Stimulated activated CD8-positive, alpha-beta memory T cell treated with anti-CD3 and anti-CD28 coated beads, Interleukin-4, amount 100 ng/mL, for 4 hours (primary cell): ENCODE measurements at regions not wholly inside any gene's neighbourhood (a gene's known extent, or its start where the extent isn't known, plus 50 kb on each side); places are given as distances from the start of the nearest gene placed in this dataset.
"Not testable (repeated sequence)": the region's sequence is repeated elsewhere in the genome, so short reads cannot be mapped to it uniquely, and the experiment has no call there.

Experiments used
- DNase-seq, 2 donors: peaks; one replicate each; pipeline ENCODE4 v3.0.0-alpha.2; 2020; ENCODE audit warnings: low read depth in 2 of 2, low spot score in 1 of 2

- no peak for DNase-seq
These were observed 100.4 kb upstream of the HES1 start for GRCh38 chr3:194035406-194036138.

GRCh38 chr3:194036842-194037241 is 99.1 kb upstream of the HES1 start:
- no peak for DNase-seq

DNA sequence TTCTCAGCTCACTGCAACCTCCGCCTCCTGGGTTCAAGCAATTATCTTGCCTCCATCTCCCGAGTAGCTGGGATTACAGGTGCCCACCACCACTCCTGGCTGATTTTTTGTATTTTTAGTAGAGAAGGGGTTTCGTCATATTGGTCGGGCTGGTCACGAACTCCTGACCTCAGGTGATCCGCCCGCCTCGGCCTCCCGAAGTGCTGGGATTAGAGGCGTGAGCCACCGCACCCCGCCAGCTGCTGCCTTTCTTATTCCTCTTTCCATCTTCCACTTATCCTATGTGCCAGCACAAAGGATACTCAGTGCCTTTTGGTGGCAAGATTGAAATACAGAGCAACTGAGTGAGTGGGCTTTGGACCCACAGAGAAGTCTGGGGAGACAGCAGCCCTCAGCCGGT is 97.6 kb upstream of the HES1 start:
- not testable (repeated sequence) for DNase-seq

DNA sequence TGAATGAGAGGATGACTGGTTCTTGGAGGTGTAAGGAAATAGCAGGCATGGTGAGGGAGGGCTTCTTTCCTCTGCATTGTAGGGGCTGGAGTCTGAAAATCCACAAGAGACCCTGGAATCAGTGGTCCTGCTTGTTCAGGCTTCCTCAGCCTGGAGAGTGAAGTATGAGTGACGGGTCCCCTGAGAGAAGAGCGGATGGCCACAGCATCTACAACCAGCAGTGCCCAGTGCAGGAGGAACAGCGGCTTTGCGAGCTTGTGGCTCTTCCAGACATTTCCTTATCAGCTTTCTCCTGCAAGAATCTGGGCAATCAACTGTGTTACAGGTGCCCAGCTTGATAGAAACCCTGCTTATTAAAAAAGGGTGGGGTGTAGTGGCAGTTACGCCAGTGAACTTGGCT is 97.0 kb upstream of the HES1 start:
- no peak for DNase-seq

GRCh38 chr3:194040516-194041273 is 95.3 kb upstream of the HES1 start:
- DNase-seq, result no peak

DNA sequence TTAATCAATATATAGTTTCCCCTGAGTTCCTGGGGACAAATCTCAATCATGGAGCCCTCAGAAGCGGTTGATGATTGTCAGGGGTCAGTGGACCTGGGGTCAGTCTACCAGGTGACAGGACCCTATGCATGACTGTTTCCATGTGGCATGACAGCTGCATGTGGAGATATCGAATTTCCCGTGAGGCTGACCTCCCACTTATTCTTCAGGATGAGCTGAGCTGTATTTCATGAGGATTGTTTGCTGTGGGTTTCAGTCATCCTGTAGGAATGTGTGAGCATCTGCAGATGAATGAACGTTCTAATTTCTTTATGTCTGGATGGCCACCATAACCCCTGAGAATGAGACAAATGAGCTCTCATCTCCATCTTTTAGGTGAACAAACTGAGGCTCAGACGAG is 93.0 kb upstream of the HES1 start:
- DNase-seq, result no peak

- no peak for DNase-seq
These were observed 92.4 kb upstream of the HES1 start for GRCh38 chr3:194043516-194043915.

- DNase-seq, result no peak
These were observed 90.7 kb upstream of the HES1 start for GRCh38 chr3:194045289-194045688.

DNA sequence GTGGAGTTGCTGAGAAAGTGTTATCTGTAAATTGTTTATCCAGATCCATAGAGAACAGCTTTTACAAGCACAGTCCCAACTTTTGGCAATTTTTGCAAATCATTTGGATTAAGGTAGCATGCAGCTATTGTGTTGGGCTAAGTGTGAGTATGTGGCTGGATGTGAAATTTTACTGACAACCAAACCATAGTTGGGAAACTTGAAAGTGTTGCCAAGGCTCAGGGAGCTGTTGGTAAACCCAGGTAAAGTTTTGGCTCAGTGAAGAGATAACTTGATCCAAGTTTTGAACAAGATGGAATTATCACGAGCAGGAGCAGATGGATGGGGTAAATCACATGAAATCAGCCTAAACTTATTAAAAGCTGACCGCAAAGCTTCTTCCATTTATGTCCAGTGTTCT is 90.0 kb upstream of the HES1 start:
- DNase-seq, result no peak

DNA sequence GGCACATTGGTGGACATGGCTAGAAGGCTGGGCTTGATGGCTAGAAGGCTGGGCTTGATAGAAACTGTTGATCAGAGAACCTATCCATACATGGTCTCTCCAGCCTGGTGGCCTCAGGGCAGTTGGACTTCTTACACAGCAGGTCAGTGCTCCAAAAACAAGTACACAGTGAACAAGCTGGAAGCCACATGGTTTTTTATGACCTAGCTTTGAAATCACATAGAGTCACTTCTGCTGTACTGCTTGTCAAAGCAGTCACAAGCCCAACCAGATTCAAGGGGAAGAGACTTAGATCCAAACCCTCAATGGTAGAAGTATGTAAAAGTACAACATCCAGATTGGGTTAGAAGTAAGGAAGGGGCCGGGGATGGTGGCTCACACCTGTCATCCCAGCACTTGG is 89.4 kb upstream of the HES1 start:
- no peak for DNase-seq

- no peak for DNase-seq
These were observed 88.8 kb upstream of the HES1 start for GRCh38 chr3:194046995-194047645.

DNA sequence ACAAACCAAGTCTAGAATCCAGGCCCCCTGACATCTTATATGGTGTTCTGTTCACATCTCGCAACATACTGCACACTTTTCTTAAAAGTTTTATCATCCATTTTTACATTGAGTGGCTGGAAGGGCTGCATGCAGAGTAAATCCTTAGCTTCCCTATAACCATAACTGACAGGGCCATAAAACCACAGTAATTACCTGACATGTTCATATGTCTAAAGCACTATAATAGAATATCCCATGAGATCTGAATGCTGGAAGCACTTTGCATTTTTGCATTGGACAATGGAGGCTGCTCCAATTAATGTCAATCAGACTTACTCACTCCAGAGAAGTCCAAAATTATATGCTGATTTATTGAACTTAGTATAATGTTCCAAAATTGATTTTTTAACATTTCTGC is 86.6 kb upstream of the HES1 start:
- DNase-seq, result no peak

DNA sequence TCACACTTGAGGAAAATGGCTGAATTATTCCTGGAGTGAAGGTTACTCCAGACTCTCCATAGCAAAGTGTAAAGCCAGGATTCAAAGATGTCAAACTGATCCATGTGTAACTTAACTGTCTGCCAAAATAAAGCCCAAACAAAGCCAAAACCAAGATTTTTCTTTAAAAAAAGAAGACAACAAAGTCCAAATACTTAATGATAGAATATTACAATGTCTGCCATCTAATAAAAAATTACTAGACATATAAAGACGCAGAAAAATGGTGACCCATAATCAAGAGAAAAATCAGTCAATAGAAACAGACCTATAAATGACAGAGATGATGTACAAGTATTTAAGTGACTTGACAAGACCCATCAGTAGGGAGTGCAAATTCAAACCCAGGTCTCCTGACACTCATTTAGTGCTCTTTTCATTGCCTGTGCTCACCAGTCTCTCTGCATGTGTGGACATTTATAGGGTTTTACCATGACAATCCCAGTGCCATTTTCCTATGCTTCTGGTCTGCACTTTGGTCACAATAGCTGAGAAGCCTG is 85.1 kb upstream of the HES1 start:
- DNase-seq, result no peak

GRCh38 chr3:194051366-194052149 is 84.4 kb upstream of the HES1 start:
- no peak for DNase-seq

- no peak for DNase-seq
These were observed 82.8 kb upstream of the HES1 start for GRCh38 chr3:194053136-194053535.

DNA sequence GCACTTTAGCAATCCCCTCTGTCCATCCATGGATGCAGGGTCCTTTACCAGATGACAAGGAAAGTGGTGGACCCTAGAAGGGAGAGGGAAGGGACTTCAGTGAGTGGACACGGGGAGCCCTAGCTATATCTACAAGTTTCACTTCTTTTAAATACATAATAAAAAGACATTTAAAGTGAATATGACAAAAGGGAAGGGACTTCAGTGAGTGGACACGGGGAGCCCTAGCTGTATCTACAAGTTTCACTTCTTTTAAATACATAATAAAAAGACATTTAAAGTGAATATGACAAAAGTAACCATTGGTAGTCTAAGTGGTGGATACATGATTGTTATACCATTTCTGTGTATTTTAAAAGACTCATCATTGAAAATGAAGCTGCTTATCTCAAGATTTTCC is 81.9 kb upstream of the HES1 start:
- no peak for DNase-seq

DNA sequence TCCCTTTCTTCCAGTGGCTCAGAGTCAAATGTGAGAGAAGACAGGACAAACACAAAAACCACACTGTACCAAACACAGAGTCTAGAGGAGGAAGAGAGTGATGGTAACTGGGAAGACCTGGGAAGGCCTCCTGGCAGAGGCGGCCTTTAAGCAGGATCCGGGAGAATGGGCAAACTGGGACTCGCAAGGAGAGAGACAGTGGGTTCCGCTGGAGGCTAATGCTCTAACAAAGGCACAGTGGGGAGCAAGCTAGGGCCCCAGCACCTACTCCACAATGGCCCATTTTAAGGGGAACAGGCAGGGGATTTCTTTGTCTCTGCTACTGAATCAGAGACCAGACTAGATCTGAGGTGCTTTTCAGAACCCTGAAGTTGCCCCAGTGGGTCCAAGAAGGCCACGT is 81.4 kb upstream of the HES1 start:
- no peak for DNase-seq

- no peak for DNase-seq
These were observed 81.0 kb upstream of the HES1 start for GRCh38 chr3:194054961-194055360.

- not testable (repeated sequence) for DNase-seq
These were observed 79.6 kb upstream of the HES1 start for GRCh38 chr3:194056323-194056722.

- DNase-seq, result no peak
These were observed 79.1 kb upstream of the HES1 start for GRCh38 chr3:194056731-194057415.
